ENCODE measurements at regions not wholly inside any gene's neighbourhood (a gene's known extent, or its start where the extent isn't known, plus 50 kb on each side); places are given as distances from the start of the nearest gene placed in this dataset.

DNA sequence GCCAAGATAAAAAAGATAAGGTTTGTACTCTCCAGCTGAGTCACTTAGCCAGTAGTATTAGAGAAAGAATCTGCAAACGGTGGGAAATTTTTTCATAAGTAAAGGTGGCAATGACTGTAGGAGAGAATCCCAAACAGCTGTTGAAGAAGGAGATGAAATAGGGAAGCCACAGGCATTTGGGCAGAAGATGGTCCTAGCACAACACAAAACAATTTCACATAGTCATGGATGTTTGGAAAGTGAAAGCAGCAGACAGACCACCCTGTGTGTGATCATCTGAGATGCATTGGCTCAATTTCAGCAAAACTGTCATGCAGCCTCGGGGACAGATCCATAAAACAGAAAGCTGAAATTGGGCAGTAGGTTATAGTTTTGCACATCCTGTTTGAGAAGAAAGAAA lies 2832.4 kb downstream of the PCDH9 start:
- Histone ChIP-seq H3K9me3 (no peaks in the 10 kb centered on the region), H3K4me1 (0 out of 2 replicates have a peak, but pooled peaks cover 8% of the 10 kb centered on the region), H3K4me3 (ENCODE audit: low read depth, low read length) (peak overlapping the region; percentile 17), H3K36me3 (no peaks in the 10 kb centered on the region), H3K27me3 (no peaks in the 10 kb centered on the region)
- TF ChIP-seq, protein P1, sequence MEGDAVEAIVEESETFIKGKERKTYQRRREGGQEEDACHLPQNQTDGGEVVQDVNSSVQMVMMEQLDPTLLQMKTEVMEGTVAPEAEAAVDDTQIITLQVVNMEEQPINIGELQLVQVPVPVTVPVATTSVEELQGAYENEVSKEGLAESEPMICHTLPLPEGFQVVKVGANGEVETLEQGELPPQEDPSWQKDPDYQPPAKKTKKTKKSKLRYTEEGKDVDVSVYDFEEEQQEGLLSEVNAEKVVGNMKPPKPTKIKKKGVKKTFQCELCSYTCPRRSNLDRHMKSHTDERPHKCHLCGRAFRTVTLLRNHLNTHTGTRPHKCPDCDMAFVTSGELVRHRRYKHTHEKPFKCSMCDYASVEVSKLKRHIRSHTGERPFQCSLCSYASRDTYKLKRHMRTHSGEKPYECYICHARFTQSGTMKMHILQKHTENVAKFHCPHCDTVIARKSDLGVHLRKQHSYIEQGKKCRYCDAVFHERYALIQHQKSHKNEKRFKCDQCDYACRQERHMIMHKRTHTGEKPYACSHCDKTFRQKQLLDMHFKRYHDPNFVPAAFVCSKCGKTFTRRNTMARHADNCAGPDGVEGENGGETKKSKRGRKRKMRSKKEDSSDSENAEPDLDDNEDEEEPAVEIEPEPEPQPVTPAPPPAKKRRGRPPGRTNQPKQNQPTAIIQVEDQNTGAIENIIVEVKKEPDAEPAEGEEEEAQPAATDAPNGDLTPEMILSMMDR (IDR thresholded peaks at IDR 0.05; ENCODE audit: low read depth, low read length) = no peak
- DNase-seq = no peak

GRCh38 chr13:64377606-64378005 lies 2852.5 kb downstream of the PCDH9 start:
- no peak overlapping the region for H3K4me3 ChIP-seq (ENCODE audit: low read depth, low read length)
- TF ChIP-seq, protein P1 (IDR thresholded peaks at IDR 0.05; ENCODE audit: low read depth, low read length) = no peak
- H3K27me3 ChIP-seq = no peaks in the 10 kb centered on the region
- DNase-seq = no peak
- no peaks in the 10 kb centered on the region for H3K36me3 ChIP-seq
- H3K4me1 ChIP-seq = no peaks in the 10 kb centered on the region
- H3K9me3 ChIP-seq = no peaks in the 10 kb centered on the region; the same call in 1 of the 2 replicates

DNA sequence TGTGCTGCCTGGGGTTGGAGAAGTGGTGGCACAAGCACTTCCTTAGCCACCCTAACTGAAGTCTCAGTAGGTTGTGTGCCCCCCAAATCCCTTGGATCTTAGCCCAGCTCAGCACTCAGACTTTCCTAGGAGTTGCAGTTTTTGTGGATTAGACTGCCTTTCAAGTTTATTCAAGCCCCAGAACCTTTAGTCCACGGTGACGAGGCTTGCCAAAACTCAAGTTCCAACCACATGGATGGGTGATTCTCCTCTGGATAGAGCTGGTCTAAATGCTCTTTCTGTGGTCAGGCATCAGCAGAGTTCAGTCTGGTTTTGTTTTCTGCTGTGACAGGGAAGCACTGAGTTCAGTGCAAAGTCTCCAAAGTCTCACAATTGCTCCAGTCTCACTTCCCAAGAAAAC lies 2858.7 kb downstream of the PCDH9 start:
- Histone ChIP-seq H3K4me1 (no peaks in the 10 kb centered on the region), H3K4me3 (ENCODE audit: low read depth, low read length) (no peak overlapping the region), H3K9me3 (no peaks in the 10 kb centered on the region; the same call in 1 of the 2 replicates), H3K36me3 (no peaks in the 10 kb centered on the region), H3K27me3 (no peaks in the 10 kb centered on the region)
- TF ChIP-seq, protein P1 (IDR thresholded peaks at IDR 0.05; ENCODE audit: low read depth, low read length) = no peak
- DNase-seq = no peak

DNA sequence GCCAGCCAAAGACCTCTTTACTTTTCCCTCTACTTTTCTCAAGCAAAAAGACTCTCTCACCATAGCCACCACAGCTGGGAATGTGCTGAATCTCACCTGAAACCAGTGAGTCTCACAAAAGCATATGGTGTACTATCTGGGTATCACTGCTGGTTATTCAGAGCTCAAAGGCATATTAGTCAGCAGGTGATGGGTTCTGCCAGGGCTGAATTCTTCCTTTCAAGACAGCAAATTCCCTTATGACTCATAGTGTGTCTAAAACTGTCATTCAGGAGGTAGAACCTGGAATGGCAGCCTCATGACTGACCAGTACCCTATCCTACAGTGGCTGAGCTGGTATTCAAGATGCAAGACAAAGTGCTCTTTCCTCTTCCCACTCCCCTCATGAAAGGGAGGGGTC lies 2859.1 kb downstream of the PCDH9 start:
- Histone ChIP-seq H3K4me1 (no peaks in the 10 kb centered on the region), H3K36me3 (no peaks in the 10 kb centered on the region), H3K4me3 (ENCODE audit: low read depth, low read length) (no peak overlapping the region), H3K9me3 (no peaks in the 10 kb centered on the region; the same call in 1 of the 2 replicates), H3K27me3 (no peaks in the 10 kb centered on the region)
- DNase-seq = no peak
- TF ChIP-seq, protein P1 (IDR thresholded peaks at IDR 0.05; ENCODE audit: low read depth, low read length) = no peak

GRCh38 chr13:64369121-64369520 lies 2861.0 kb downstream of the PCDH9 start:
- Histone ChIP-seq H3K4me3 (ENCODE audit: low read depth, low read length) (no peak overlapping the region), H3K4me1 (no peaks in the 10 kb centered on the region), H3K27me3 (no peaks in the 10 kb centered on the region), H3K36me3 (no peaks in the 10 kb centered on the region), H3K9me3 (no peaks in the 10 kb centered on the region; the same call in 1 of the 2 replicates)
- TF ChIP-seq, protein P1 (IDR thresholded peaks at IDR 0.05; ENCODE audit: low read depth, low read length) = no peak
- no peak for DNase-seq

DNA sequence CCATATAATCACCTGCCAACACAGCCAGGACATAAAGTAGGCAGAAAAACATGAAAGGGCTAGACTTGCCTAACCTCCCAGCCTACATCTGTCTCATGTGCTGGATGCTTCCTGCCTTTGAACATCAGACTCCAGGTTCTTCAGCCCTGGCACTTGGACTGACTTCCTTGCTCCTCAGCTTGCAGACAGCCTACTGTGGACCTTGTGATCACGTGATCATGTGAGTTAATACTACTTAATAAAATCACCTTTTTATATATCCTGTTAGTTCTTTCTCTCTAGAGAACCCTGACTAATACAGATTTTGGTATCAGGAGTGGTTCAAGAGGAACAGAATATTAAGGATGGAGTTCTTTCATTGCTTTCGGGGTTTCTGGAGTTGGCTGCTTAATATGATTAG lies 2867.6 kb downstream of the PCDH9 start:
- no peaks in the 10 kb centered on the region for H3K27me3 ChIP-seq
- H3K9me3 ChIP-seq = no peaks in the 10 kb centered on the region
- TF ChIP-seq, protein P1 (IDR thresholded peaks at IDR 0.05; ENCODE audit: low read depth, low read length) = no peak

More for the DNA sequence above, 2867.6 kb downstream of the PCDH9 start:
- Histone ChIP-seq H3K4me3 (ENCODE audit: low read depth, low read length) (no peak overlapping the region), H3K4me1 (no peaks in the 10 kb centered on the region), H3K36me3 (no peaks in the 10 kb centered on the region)
- DNase-seq = no peak

Measured in BE2C (cell line).